GM12864 (cell line): ENCODE measurements at regions not wholly inside any gene's neighbourhood (a gene's known extent, or its start where the extent isn't known, plus 50 kb on each side); places are given as distances from the start of the nearest gene placed in this dataset.
A peak's percentile ranks its signal among the peaks of the same experiment; 100 is the strongest.

Experiments
- DNase-seq: peaks from one replicate; pipeline ENCODE4 v3.0.0-alpha.2; 2011; ENCODE audit warnings: low read depth
- H3K4me3 ChIP-seq: 2 replicates; pipeline ENCODE4 v1.5.1; 2011; ENCODE audit warnings: mild to moderate bottlenecking, low read depth, low read length, control low read depth
- TF ChIP-seq, protein P1 (sequence below): IDR thresholded peaks from 2 replicates; pipeline ENCODE4 v1.5.1; 2011; ENCODE audit warnings: low read depth, mild to moderate bottlenecking, moderate library complexity, low read length, control low read depth, inconsistent platforms; ENCODE audit errors: missing control alignments

DNA sequence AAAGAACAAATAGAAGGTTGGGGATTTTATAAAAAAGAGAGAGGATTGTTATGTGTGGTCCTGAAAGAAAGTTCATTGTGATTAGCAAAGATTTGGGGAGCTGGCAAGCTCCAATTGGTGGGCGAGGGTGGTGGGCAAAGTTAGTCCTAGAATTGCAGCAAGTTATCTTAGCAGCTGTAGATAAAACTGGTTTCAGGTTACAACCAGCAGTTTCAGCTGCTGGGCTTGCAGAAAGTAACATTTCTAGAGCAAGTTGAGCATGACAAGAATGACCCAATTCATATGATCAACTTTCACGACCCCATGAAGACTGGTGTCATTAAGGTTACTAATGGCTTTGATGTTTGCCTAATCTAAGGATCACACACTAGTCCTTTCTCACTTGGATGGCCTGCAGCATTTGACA, 177.9 kb upstream of the NUDT4 start:
- TF ChIP-seq, protein P1, sequence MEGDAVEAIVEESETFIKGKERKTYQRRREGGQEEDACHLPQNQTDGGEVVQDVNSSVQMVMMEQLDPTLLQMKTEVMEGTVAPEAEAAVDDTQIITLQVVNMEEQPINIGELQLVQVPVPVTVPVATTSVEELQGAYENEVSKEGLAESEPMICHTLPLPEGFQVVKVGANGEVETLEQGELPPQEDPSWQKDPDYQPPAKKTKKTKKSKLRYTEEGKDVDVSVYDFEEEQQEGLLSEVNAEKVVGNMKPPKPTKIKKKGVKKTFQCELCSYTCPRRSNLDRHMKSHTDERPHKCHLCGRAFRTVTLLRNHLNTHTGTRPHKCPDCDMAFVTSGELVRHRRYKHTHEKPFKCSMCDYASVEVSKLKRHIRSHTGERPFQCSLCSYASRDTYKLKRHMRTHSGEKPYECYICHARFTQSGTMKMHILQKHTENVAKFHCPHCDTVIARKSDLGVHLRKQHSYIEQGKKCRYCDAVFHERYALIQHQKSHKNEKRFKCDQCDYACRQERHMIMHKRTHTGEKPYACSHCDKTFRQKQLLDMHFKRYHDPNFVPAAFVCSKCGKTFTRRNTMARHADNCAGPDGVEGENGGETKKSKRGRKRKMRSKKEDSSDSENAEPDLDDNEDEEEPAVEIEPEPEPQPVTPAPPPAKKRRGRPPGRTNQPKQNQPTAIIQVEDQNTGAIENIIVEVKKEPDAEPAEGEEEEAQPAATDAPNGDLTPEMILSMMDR = no peak
- no peak for DNase-seq

DNA sequence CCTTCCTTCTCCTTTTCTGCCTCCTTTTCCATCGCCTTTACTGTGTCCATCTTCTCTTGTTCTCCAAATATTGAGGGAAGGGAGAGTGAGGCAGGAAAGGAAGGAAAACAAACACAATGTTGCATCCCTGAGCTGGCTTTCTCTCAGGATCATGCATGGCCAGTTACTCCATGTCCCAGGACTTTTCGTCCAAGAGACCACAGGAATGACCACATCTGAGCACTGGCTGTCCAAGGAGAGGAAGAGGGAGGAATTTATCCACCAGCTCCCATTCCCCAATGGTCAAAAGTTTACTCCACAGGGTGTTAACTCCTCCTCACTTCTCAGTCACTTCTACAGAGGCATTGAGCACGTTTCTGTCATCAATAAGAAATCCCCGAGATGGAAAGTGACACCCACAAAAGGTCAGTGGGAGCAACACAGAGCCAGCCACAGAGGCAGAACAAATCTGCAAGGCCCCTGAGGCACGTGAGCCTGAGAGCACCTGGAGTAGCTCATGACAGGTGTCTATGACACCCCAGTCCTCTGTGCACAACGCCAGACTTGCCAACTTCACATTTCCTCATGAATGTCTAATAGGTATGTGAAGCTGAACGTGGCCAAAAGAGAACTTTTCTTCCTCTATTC, 177.3 kb upstream of the NUDT4 start:
- H3K4me3 ChIP-seq = no peak overlapping the region
- DNase-seq = peak; percentile 36
- TF ChIP-seq, protein P1 = no peak

More for the DNA sequence above, 177.9 kb upstream of the NUDT4 start:
- H3K4me3 ChIP-seq = no peak overlapping the region

DNA sequence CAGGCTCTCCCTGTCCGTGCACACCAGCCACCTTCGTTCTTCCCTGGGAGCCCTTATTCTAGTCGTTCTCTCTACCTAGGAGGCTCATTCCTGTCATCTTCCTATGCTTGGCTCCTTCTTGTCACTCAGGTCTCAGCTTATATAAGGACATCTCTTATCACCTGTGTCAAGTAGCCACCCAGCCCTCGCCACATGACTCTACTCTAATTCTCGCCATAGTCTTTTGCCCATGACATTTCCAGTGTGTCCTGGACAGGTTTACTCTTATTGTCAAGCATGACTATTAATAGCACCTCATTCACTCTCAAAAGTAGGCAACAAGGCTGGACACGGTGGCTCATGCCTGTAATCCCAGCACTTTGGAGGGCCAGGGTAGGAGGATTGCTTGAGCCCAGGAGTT, 175.7 kb upstream of the NUDT4 start:
- no peak overlapping the region for H3K4me3 ChIP-seq
- no peak for DNase-seq
- TF ChIP-seq, protein P1 = no peak

DNA sequence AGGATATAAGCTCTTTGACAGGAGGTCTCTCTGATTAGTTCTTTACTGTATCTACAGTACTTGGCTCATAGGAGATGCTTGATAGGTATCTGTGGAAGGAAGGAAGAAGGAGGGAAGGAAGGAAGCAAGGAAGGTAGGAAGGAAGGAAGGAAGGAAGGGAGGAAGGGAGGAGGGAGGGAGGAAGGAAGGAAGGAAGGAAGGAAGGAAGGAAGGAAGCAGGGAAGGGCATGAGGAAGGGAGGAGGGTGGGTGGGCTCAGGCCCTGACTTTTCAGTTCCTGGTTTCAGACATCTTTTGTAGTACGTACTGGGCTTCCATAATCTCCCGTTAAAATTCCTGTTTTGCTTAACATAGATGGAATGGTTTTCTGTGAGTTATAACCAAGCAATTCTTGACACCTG, 175.0 kb upstream of the NUDT4 start:
- TF ChIP-seq, protein P1 = no peak
- no peak overlapping the region for H3K4me3 ChIP-seq
- DNase-seq = no peak

DNA sequence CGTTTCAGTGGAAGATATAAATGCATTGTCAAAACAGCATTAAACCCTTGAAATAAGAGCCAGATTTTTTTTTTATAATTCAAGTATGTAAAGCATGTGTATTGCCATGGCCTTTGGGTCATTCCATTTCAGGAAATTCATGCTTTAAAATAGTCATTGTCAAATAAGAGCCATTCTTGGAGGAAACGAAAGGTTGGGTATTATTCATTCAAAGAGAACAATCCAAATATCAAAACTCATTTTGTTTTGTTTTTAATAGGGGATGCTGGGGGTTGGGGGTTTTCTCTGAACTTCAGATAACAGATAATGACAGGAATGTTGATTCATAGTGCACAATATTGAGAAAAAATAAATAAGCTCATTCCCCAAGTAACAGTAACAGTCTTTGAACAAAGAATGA, 174.4 kb upstream of the NUDT4 start:
- no peak overlapping the region for H3K4me3 ChIP-seq
- DNase-seq = no peak
- TF ChIP-seq, protein P1 = no peak

DNA sequence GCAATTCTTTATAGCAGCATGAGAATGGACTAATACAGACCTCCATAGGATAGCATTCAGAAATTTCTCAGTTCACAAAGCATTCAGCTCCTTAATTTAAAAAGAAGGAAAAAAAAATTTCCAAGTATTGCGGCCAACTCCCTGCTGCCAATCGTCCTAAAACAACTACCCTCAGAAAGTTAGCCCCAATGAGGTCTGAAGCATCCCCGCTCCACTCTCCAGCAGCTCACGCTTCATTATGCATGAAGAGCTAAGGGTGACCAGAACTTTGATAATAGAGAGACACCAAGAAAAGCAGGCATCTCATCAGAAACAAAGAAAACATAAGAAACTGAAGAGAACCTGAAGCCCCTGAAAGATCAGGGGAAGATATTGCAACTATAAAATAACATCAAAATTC, 172.8 kb upstream of the NUDT4 start:
- TF ChIP-seq, protein P1 = no peak
- no peak overlapping the region for H3K4me3 ChIP-seq
- no peak for DNase-seq

DNA sequence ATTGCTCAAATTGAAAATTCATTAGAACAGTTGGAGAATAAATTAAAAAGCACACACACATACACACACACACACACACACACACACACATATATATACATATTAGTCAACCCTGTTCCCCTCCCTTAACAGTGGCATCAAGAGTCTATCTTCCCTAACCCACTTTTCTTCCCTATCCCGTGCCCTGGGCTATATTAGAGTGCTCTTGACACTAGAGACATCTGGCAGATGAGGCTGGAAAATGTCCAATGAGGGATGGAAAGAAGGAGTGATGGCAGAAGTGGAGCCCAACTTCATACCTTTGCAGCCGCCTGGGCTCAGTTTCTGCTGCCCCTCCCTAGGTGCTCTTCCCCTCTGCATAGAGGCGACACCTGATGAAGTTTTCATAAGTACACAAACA, 172.4 kb upstream of the NUDT4 start:
- no peak for DNase-seq
- H3K4me3 ChIP-seq = no peak overlapping the region
- TF ChIP-seq, protein P1 = no peak
